ENCODE measurements at regions not wholly inside any gene's neighbourhood (a gene's known extent, or its start where the extent isn't known, plus 50 kb on each side); places are given as distances from the start of the nearest gene placed in this dataset.

- TF ChIP-seq POLR2A (IDR thresholded peaks at IDR 0.05) (no peak), CTCF (IDR thresholded peaks at IDR 0.05) (no peak)
These were observed 454.5 kb upstream of the CITED2 start for GRCh38 chr6:139828751-139829519.

Measured in heart left ventricle (tissue), 13 donors.